Astrocyte (in vitro differentiated cells and primary cell): ENCODE measurements at regions not wholly inside any gene's neighbourhood (a gene's known extent, or its start where the extent isn't known, plus 50 kb on each side); places are given as distances from the start of the nearest gene placed in this dataset.

Experiments used
- DNase-seq: peaks from one replicate; pipeline ENCODE4 v3.0.0-alpha.2; 2010; ENCODE audit warnings: low read depth
- FAIRE-seq: peaks from 2 replicates; lab custom pipeline; 2011; peaks lifted over from hg19 to GRCh38; lab: Jason Lieb, UNC
- H2AFZ ChIP-seq: 2 replicates; pipeline ENCODE4 v1.6.0; 2012; ENCODE audit warnings: low read depth, low read length, inconsistent platforms
- H3K27ac ChIP-seq: 2 replicates; pipeline ENCODE4 v1.5.1; 2011; ENCODE audit warnings: low read depth, low read length, inconsistent platforms
- H3K27me3 ChIP-seq: 2 replicates; pipeline ENCODE4 v1.6.0; 2011; ENCODE audit warnings: low read length, inconsistent platforms; ENCODE audit not compliant: insufficient read depth
- H3K36me3 ChIP-seq: 2 replicates; pipeline ENCODE4 v1.5.1; 2011; ENCODE audit warnings: low read length, inconsistent platforms; ENCODE audit not compliant: insufficient read depth
- H3K4me1 ChIP-seq: 2 replicates; pipeline ENCODE4 v1.5.1; 2011; ENCODE audit warnings: low read length, inconsistent platforms; ENCODE audit not compliant: insufficient read depth
- H3K4me2 ChIP-seq: 2 replicates; pipeline ENCODE4 v1.6.0; 2012; ENCODE audit warnings: low read length, inconsistent platforms
- H3K4me3 ChIP-seq: 2 replicates; pipeline ENCODE4 v1.5.1; 2011; ENCODE audit warnings: low read depth, mild to moderate bottlenecking, low read length, inconsistent platforms; ENCODE audit not compliant: insufficient read depth
- H3K79me2 ChIP-seq: 2 replicates; pipeline ENCODE4 v1.6.0; 2012; ENCODE audit warnings: mild to moderate bottlenecking, low read length, inconsistent platforms; ENCODE audit not compliant: insufficient read depth
- H3K9ac ChIP-seq: 2 replicates; pipeline ENCODE4 v1.6.0; 2012; ENCODE audit warnings: mild to moderate bottlenecking, low read length, inconsistent platforms
- H3K9me3 ChIP-seq: 2 replicates; pipeline ENCODE4 v1.5.1; 2012; ENCODE audit warnings: low read depth, mild to moderate bottlenecking, low read length, inconsistent platforms; ENCODE audit not compliant: insufficient read depth
- H4K20me1 ChIP-seq: 2 replicates; pipeline ENCODE4 v1.6.0; 2012; ENCODE audit warnings: low read length, inconsistent platforms; ENCODE audit not compliant: insufficient read depth
- H3K27ac Mint-ChIP-seq: one replicate; pipeline ENCODE4 v1.8.0; 2021; ENCODE audit warnings: mild to moderate bottlenecking, mixed read lengths; ENCODE audit not compliant: unreplicated experiment
- H3K27me3 Mint-ChIP-seq: one replicate; pipeline ENCODE4 v1.8.0; 2021; ENCODE audit warnings: low read depth, mixed read lengths; ENCODE audit not compliant: unreplicated experiment
- H3K36me3 Mint-ChIP-seq: one replicate; pipeline ENCODE4 v1.8.0; 2021; ENCODE audit warnings: low read depth, mixed read lengths; ENCODE audit not compliant: unreplicated experiment
- H3K4me1 Mint-ChIP-seq: one replicate; pipeline ENCODE4 v1.8.0; 2021; ENCODE audit warnings: low read depth, mixed read lengths; ENCODE audit not compliant: unreplicated experiment
- H3K4me3 Mint-ChIP-seq: one replicate; pipeline ENCODE4 v1.8.0; 2021; ENCODE audit warnings: mild to moderate bottlenecking, moderate library complexity, mixed read lengths; ENCODE audit not compliant: unreplicated experiment
- H3K9me3 Mint-ChIP-seq: one replicate; pipeline ENCODE4 v1.8.0; 2021; ENCODE audit warnings: mild to moderate bottlenecking, mixed read lengths; ENCODE audit not compliant: unreplicated experiment
- CTCF ChIP-seq: IDR thresholded peaks from 2 replicates; pipeline ENCODE4 v1.5.1; 2011; ENCODE audit warnings: low read depth, mild to moderate bottlenecking, inconsistent platforms, low read length, moderate library complexity; ENCODE audit not compliant: insufficient read depth
- EZH2 ChIP-seq: IDR thresholded peaks from 2 replicates; pipeline ENCODE4 v1.6.1; 2012; ENCODE audit warnings: mild to moderate bottlenecking, low read length, inconsistent platforms; ENCODE audit not compliant: insufficient read depth

GRCh38 chrX:82813671-82814078 is 694.4 kb upstream of the POU3F4 start:
- Histone ChIP-seq H3K27ac (no peak overlapping the region), H3K27me3 (no peaks in the 10 kb centered on the region), H4K20me1 (no peaks in the 10 kb centered on the region), H3K79me2 (no peaks in the 10 kb centered on the region), H3K9ac (no peak overlapping the region), H3K4me2 (no peak overlapping the region), H3K36me3 (no peaks in the 10 kb centered on the region), H3K4me3 (no peak overlapping the region), H3K9me3 (no peaks in the 10 kb centered on the region), H3K4me1 (no peaks in the 10 kb centered on the region), H2AFZ (no peak overlapping the region)
- Mint-ChIP-seq H3K9me3 (peaks cover 3% of the 10 kb centered on the region), H3K27me3 (no peaks in the 10 kb centered on the region), H3K4me3 (no peak overlapping the region), H3K4me1 (peaks cover 13% of the 10 kb centered on the region), H3K27ac (no peak overlapping the region), H3K36me3 (no peaks in the 10 kb centered on the region)
- peak; percentile 96 for FAIRE-seq
- peak; percentile 87 for DNase-seq
- TF ChIP-seq CTCF: no peak
- TF ChIP-seq EZH2: no peak

DNA sequence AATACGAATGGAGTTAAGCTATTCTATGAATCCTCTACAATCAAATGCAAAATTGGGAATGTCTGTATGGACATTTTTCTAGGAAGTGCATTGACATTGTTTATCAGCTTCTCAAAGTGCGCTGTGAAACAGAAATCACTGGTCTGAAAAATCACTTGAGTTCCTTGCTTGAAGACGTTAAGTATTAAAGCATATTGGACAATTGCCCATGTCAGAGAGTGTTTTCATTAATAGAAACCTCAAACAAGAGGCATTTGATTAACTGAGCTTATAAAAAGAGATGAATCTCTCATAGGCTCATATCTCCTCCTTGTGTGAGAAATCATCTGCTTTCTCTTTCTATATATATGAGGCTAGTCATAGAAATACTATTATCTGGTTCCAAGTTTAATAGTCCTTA is 692.1 kb upstream of the POU3F4 start:
- no peak for FAIRE-seq
- Histone ChIP-seq H3K4me3 (no peak overlapping the region), H3K27ac (no peak overlapping the region), H4K20me1 (no peaks in the 10 kb centered on the region), H3K4me1 (no peaks in the 10 kb centered on the region), H3K27me3 (no peaks in the 10 kb centered on the region), H3K9me3 (no peaks in the 10 kb centered on the region), H3K79me2 (no peaks in the 10 kb centered on the region), H3K4me2 (no peak overlapping the region), H2AFZ (no peak overlapping the region), H3K36me3 (no peaks in the 10 kb centered on the region), H3K9ac (no peak overlapping the region)
- no peaks in the 10 kb centered on the region for H3K27me3 Mint-ChIP-seq
- H3K4me1 Mint-ChIP-seq: peaks cover 13% of the 10 kb centered on the region
- H3K9me3 Mint-ChIP-seq: peaks cover 3% of the 10 kb centered on the region
- no peaks in the 10 kb centered on the region for H3K36me3 Mint-ChIP-seq
- no peak for TF ChIP-seq EZH2
- no peak for TF ChIP-seq CTCF
- no peak overlapping the region for H3K4me3 Mint-ChIP-seq
- H3K27ac Mint-ChIP-seq: no peak overlapping the region
- no peak for DNase-seq

GRCh38 chrX:82816562-82816961 is 691.5 kb upstream of the POU3F4 start:
- no peak overlapping the region for H3K9ac ChIP-seq
- Mint-ChIP-seq H3K36me3 (no peaks in the 10 kb centered on the region), H3K9me3 (peaks cover under 1% of the 10 kb centered on the region), H3K4me3 (no peak overlapping the region), H3K27ac (peak overlapping the region; percentile 34), H3K4me1 (peaks cover 13% of the 10 kb centered on the region), H3K27me3 (no peaks in the 10 kb centered on the region)
- H3K27ac ChIP-seq: no peak overlapping the region
- H3K79me2 ChIP-seq: no peaks in the 10 kb centered on the region
- H2AFZ ChIP-seq: no peak overlapping the region
- H3K27me3 ChIP-seq: no peaks in the 10 kb centered on the region
- H3K36me3 ChIP-seq: no peaks in the 10 kb centered on the region
- no peaks in the 10 kb centered on the region for H3K9me3 ChIP-seq
- no peaks in the 10 kb centered on the region for H4K20me1 ChIP-seq
- TF ChIP-seq CTCF: no peak
- no peak for TF ChIP-seq EZH2
- no peak overlapping the region for H3K4me2 ChIP-seq
- peak; percentile 9 for DNase-seq
- H3K4me3 ChIP-seq: no peak overlapping the region
- no peaks in the 10 kb centered on the region for H3K4me1 ChIP-seq
- peak; percentile 86 for FAIRE-seq
